ENCODE measurements at regions not wholly inside any gene's neighbourhood (a gene's known extent, or its start where the extent isn't known, plus 50 kb on each side); places are given as distances from the start of the nearest gene placed in this dataset.

GRCh38 chr18:26637324-26637723 lies 89.0 kb upstream of the KCTD1 start:
- TF ChIP-seq CTCF (IDR thresholded peaks at IDR 0.05): no peak
- no peak for TF ChIP-seq POLR2A (IDR thresholded peaks at IDR 0.05)
- no peak for TF ChIP-seq POLR2AphosphoS5 (IDR thresholded peaks at IDR 0.05; ENCODE audit: insufficient read depth in 1 of 2, low read depth in 1 of 2)
